HG03095 (cell line): ENCODE measurements at regions not wholly inside any gene's neighbourhood (a gene's known extent, or its start where the extent isn't known, plus 50 kb on each side); places are given as distances from the start of the nearest gene placed in this dataset.
"Not testable (repeated sequence)": the region's sequence is repeated elsewhere in the genome, so short reads cannot be mapped to it uniquely, and the experiment has no call there.

Experiments
- ATAC-seq: cut with Tn5 transposase; IDR thresholded peaks from one replicate; pipeline ENCODE4 v1.9.1; 2021; ENCODE audit warnings: moderate library complexity; ENCODE audit not compliant: unreplicated experiment

GRCh38 chr3:151599103-151599672, 134.5 kb upstream of the AADACL2 start:
- no peak for ATAC-seq

- no peak for ATAC-seq
Measured at GRCh38 chr3:151596940-151597339, 136.1 kb upstream of the IGSF10 start.

GRCh38 chr3:151593928-151594327, 133.1 kb upstream of the IGSF10 start:
- ATAC-seq: no peak

- ATAC-seq: no peak
Measured at GRCh38 chr3:151592287-151592686, 131.4 kb upstream of the IGSF10 start.

GRCh38 chr3:151591441-151591840, 130.6 kb upstream of the IGSF10 start:
- ATAC-seq: no peak

GRCh38 chr3:151589311-151589710, 128.4 kb upstream of the IGSF10 start:
- no peak for ATAC-seq

GRCh38 chr3:151587659-151588058, 126.8 kb upstream of the IGSF10 start:
- not testable (repeated sequence) for ATAC-seq

- ATAC-seq: peak; percentile 83
Measured at GRCh38 chr3:151584566-151584965, 123.7 kb upstream of the IGSF10 start.

GRCh38 chr3:151581035-151581434, 120.2 kb upstream of the IGSF10 start:
- no peak for ATAC-seq

GRCh38 chr3:151580591-151580990, 119.7 kb upstream of the IGSF10 start:
- ATAC-seq: no peak

GRCh38 chr3:151579571-151580270, 118.9 kb upstream of the IGSF10 start:
- ATAC-seq: no peak

GRCh38 chr3:151578495-151578894, 117.6 kb upstream of the IGSF10 start:
- no peak for ATAC-seq

GRCh38 chr3:151576511-151577137, 115.8 kb upstream of the IGSF10 start:
- no peak for ATAC-seq

GRCh38 chr3:151568184-151568583, 107.3 kb upstream of the IGSF10 start:
- ATAC-seq: no peak

GRCh38 chr3:151567477-151567876, 106.6 kb upstream of the IGSF10 start:
- ATAC-seq: no peak

GRCh38 chr3:151564261-151564660, 103.4 kb upstream of the IGSF10 start:
- no peak for ATAC-seq

- no peak for ATAC-seq
Measured at GRCh38 chr3:151563305-151563704, 102.4 kb upstream of the IGSF10 start.

GRCh38 chr3:151562891-151563290, 102.0 kb upstream of the IGSF10 start:
- ATAC-seq: no peak

GRCh38 chr3:151561878-151562277, 101.0 kb upstream of the IGSF10 start:
- ATAC-seq: no peak

GRCh38 chr3:151560738-151561137, 99.9 kb upstream of the IGSF10 start:
- no peak for ATAC-seq

GRCh38 chr3:151559736-151560135, 98.9 kb upstream of the IGSF10 start:
- ATAC-seq: no peak

GRCh38 chr3:151558661-151559060, 97.8 kb upstream of the IGSF10 start:
- no peak for ATAC-seq
